Astrocyte (in vitro differentiated cells and primary cell): ENCODE measurements at regions not wholly inside any gene's neighbourhood (a gene's known extent, or its start where the extent isn't known, plus 50 kb on each side); places are given as distances from the start of the nearest gene placed in this dataset.

Experiments
- CTCF ChIP-seq: IDR thresholded peaks from 2 replicates; pipeline ENCODE4 v1.5.1; 2011; ENCODE audit warnings: low read depth, mild to moderate bottlenecking, inconsistent platforms, low read length, moderate library complexity; ENCODE audit not compliant: insufficient read depth
- EZH2 ChIP-seq: IDR thresholded peaks from 2 replicates; pipeline ENCODE4 v1.6.1; 2012; ENCODE audit warnings: mild to moderate bottlenecking, low read length, inconsistent platforms; ENCODE audit not compliant: insufficient read depth

- TF ChIP-seq EZH2 (no peak), CTCF (no peak)
Observed at GRCh38 chr4:137200322-137200721, 332.0 kb downstream of the PCDH18 start.
